Gastrocnemius medialis (tissue), 4 donors: ENCODE measurements at regions not wholly inside any gene's neighbourhood (a gene's known extent, or its start where the extent isn't known, plus 50 kb on each side); places are given as distances from the start of the nearest gene placed in this dataset.

Source experiments
- ATAC-seq, 2 donors: fragments of 150-250 bp; one replicate each; pipeline ENCODE4 v1.9.1; 2016
- DNase-seq, 2 donors: peaks; one replicate each; pipeline ENCODE4 v3.0.0-alpha.2; 2019
- H3K27ac ChIP-seq, 4 donors: fragments of 200-600 bp; sonication (generic); 1 replicate in 1 of 4; 2 replicates in 3 of 4; pipeline ENCODE4 v1.5.1; 2016 to 2018; ENCODE audit warnings: mild to moderate bottlenecking in 2 of 4, moderate library complexity in 1 of 4
- H3K27me3 ChIP-seq, 3 donors: fragments of 200-600 bp; sonication (generic) in 2 of 3; 1 replicate in 1 of 3; 2 replicates in 2 of 3; pipeline versions ENCODE4 v1.5.1 to v1.6.0; 2016 to 2019; ENCODE audit warnings: mild to moderate bottlenecking in 1 of 3, moderate library complexity in 1 of 3
- H3K36me3 ChIP-seq, 2 donors: fragments of 200-600 bp; sonication (generic) in 1 of 2; one replicate each; pipeline ENCODE4 v1.5.1; 2017 to 2018
- H3K4me1 ChIP-seq, 2 donors: fragments of 200-600 bp; sonication (generic) in 1 of 2; one replicate each; pipeline ENCODE4 v1.5.1; 2016 to 2017; ENCODE audit warnings: mild to moderate bottlenecking in 2 of 2
- H3K4me3 ChIP-seq, 4 donors: fragments of 200-600 bp; sonication (generic) in 3 of 4; 1 replicate in 1 of 4; 2 replicates in 3 of 4; pipeline ENCODE4 v1.5.1; 2016 to 2019; ENCODE audit warnings: mild to moderate bottlenecking in 2 of 4
- H3K9me3 ChIP-seq, 3 donors: fragments of 200-600 bp; sonication (generic) in 2 of 3; 1 replicate in 1 of 3; 2 replicates in 2 of 3; pipeline ENCODE4 v1.5.1; 2016 to 2019
- CTCF ChIP-seq, 5 experiments: fragments of 450-650 bp in 3 of 5; fragments of 200-600 bp in 2 of 5; sonication (generic) in 2 of 5; IDR thresholded peaks in 4 of 5; conservative IDR thresholded peaks in 1 of 5; 1 replicate in 4 of 5; 2 replicates in 1 of 5; pipeline ENCODE4 v1.5.1; 2016 to 2019; ENCODE audit warnings: antibody characterized with exemption in 5 of 5, mild to moderate bottlenecking in 3 of 5, moderate library complexity in 3 of 5
- POLR2A ChIP-seq, 2 donors: fragments of 450-650 bp; IDR thresholded peaks; one replicate each; pipeline ENCODE4 v1.6.1; 2017; ENCODE audit warnings: antibody characterized with exemption in 2 of 2, mild to moderate bottlenecking in 2 of 2, moderate library complexity in 2 of 2
- in situ Hi-C, 4 donors: fragments of 200-750 bp; cut with MboI; loops; one replicate each; pipeline versions ENCODE4 v1.15.0 to v1.8.0; 2017; ENCODE audit warnings: low sequenced_read_pairs in 4 of 4
- intact Hi-C: fragments of 100-400 bp; cut with DNase I; formaldehyde crosslinking; loops from one replicate; pipeline ENCODE4 v1.15.1; 2023; ENCODE audit warnings: low total_unique reads

DNA sequence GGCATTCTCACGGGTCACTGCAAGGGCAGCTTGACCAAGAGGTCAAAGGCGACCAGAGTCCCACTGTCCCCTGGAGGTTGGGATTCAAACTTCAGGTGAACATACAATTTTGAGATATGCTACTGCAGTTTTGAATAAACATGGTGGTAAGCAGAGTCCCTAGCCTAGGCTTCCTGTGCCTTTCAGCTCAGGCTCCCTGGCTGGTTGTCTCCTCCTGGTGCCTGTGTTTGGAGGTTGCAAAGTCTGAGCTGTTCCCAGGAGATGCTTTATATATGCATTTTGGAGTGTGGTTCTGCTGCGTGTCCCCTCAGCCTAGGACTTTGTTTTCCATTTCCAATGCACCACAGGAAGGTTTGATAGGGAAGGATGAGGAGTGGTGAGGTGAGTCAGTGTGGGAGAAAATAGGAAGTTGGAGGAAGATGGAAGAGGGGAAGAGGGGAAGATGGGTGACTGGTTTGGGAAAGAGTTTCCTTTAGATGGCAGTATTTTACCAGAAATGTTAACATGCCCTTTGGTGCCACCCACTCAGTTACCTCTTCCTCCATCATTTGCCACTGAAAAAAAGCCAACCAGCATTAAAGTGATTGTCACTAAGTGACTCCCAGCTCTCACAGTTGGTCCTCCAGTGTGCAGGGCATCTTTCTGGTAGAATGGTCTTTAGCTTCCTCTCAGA lies 211.7 kb upstream of the AGTR2 start:
- Histone ChIP-seq H3K9me3 (no peaks in the 10 kb centered on the region), H3K36me3 (no peaks in the 10 kb centered on the region), H3K27me3 (peaks cover 0 to 5% (median 2%) of the 10 kb centered on the region in 3 donors), H3K4me3 (no peak overlapping the region), H3K4me1 (no peaks in the 10 kb centered on the region), H3K27ac (no peak overlapping the region)
- intact Hi-C loops: no loop called here
- DNase-seq: no peak
- no peak for TF ChIP-seq POLR2A (IDR thresholded peaks at IDR 0.05)
- TF ChIP-seq CTCF (IDR thresholded peaks at IDR 0.05 in 4 of 5, conservative IDR thresholded peaks at IDR 0.05 in 1 of 5): no peak
- ATAC-seq: no peak
- in situ Hi-C loops: no loop called here

GRCh38 chrX:115960440-115961084 lies 210.0 kb upstream of the AGTR2 start:
- Histone ChIP-seq H3K36me3 (no peaks in the 10 kb centered on the region), H3K4me1 (no peaks in the 10 kb centered on the region), H3K9me3 (no peaks in the 10 kb centered on the region), H3K27me3 (peaks cover 0 to 14% (median 2%) of the 10 kb centered on the region in 3 donors), H3K4me3 (no peak overlapping the region), H3K27ac (no peak overlapping the region)
- intact Hi-C loops (no loop called here), in situ Hi-C loops (no loop called here)
- TF ChIP-seq CTCF (IDR thresholded peaks at IDR 0.05 in 4 of 5, conservative IDR thresholded peaks at IDR 0.05 in 1 of 5) (no peak), POLR2A (IDR thresholded peaks at IDR 0.05) (no peak)
- ATAC-seq (no peak), DNase-seq (no peak)

DNA sequence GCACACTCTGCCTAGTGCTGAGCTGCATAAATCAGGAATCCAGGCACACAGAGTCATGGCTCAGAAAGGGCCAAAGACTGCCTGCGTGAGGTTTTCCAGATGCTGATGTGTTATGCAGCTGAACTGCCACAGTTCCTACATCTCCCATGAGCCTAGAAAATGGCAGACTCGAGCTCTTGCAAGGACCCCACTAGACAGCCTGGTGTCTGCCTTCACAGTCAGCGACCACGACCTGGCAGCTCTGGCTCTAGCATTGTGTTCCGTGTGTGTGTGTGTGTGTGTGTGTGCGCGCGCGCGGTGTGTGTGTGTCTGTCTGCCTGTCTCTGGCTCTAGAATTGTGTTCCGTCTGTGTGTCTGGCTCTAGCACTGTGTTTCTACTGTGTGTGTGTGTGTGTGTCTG lies 203.6 kb upstream of the AGTR2 start:
- in situ Hi-C loops: no loop called here
- Histone ChIP-seq H3K27me3 (peaks cover 0 to 49% (median 12%) of the 10 kb centered on the region in 3 donors), H3K4me1 (no peaks in the 10 kb centered on the region), H3K4me3 (no peak overlapping the region), H3K27ac (no peak overlapping the region), H3K9me3 (no peaks in the 10 kb centered on the region), H3K36me3 (no peaks in the 10 kb centered on the region)
- intact Hi-C loops: no loop called here
- TF ChIP-seq POLR2A (IDR thresholded peaks at IDR 0.05): no peak
- no peak for TF ChIP-seq CTCF (IDR thresholded peaks at IDR 0.05 in 4 of 5, conservative IDR thresholded peaks at IDR 0.05 in 1 of 5)
- no peak for DNase-seq
- no peak for ATAC-seq

GRCh38 chrX:115968436-115969252 lies 201.9 kb upstream of the AGTR2 start:
- no peak for ATAC-seq
- Histone ChIP-seq H3K4me3 (peak overlapping the region in 2 of 4 donors; percentile 29 to 32), H3K36me3 (no peaks in the 10 kb centered on the region), H3K4me1 (no peaks in the 10 kb centered on the region), H3K9me3 (no peaks in the 10 kb centered on the region), H3K27ac (no peak overlapping the region), H3K27me3 (peaks cover 0 to 44% (median 9%) of the 10 kb centered on the region in 3 donors)
- TF ChIP-seq POLR2A (IDR thresholded peaks at IDR 0.05) (no peak), CTCF (IDR thresholded peaks at IDR 0.05 in 4 of 5, conservative IDR thresholded peaks at IDR 0.05 in 1 of 5) (no peak)
- no peak for DNase-seq
- intact Hi-C loops (no loop called here), in situ Hi-C loops (no loop called here)
